VCaP (cell line): ENCODE measurements at regions not wholly inside any gene's neighbourhood (a gene's known extent, or its start where the extent isn't known, plus 50 kb on each side); places are given as distances from the start of the nearest gene placed in this dataset.

Experiments used
- H3K27ac ChIP-seq: fragments of 450-650 bp; 2 replicates; pipeline ENCODE4 v1.5.1; 2017
- CTCF ChIP-seq: fragments of 450-650 bp; conservative IDR thresholded peaks from 2 replicates; pipeline ENCODE4 v1.5.1; 2017; ENCODE audit warnings: mild to moderate bottlenecking, moderate library complexity

DNA sequence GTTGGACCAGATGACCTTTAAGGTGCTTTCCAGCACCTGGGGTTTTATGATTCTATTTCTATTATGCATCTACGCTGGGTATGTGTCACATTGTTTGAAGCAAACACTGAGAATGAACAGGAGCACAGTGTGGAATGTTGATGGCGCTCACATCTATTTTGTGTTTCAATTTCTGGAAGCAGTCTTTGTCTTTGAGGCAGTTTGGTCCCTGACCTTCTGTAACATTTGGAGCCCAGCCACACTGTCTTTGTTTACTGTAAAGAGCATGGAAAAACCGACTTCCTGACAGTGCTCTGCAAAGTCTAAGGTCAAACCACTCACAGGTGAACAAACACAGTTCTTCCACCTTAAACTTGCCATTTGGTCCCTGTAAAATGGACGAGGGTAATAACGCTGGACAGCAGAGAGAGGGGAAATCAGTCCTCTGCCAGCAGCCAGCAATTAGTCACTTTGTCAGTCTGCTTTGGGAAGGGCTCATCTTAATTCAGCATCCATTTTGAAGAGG, 155.5 kb downstream of the PRL start:
- peak overlapping the region; percentile 32 for H3K27ac ChIP-seq
- no peak for TF ChIP-seq CTCF

- TF ChIP-seq CTCF: no peak
- no peak overlapping the region for H3K27ac ChIP-seq
These were observed 154.0 kb downstream of the PRL start for GRCh38 chr6:22142856-22143255.

GRCh38 chr6:22145376-22145775, 151.5 kb downstream of the PRL start:
- no peak for TF ChIP-seq CTCF
- H3K27ac ChIP-seq: no peak overlapping the region

GRCh38 chr6:22145823-22146677, 150.8 kb downstream of the PRL start:
- H3K27ac ChIP-seq: no peak overlapping the region

GRCh38 chr6:22146678-22146930, 150.2 kb downstream of the PRL start:
- no peak for TF ChIP-seq CTCF
- no peak overlapping the region for H3K27ac ChIP-seq

More at GRCh38 chr6:22145823-22146677, 150.8 kb downstream of the PRL start:
- peak; percentile 61 for TF ChIP-seq CTCF

DNA sequence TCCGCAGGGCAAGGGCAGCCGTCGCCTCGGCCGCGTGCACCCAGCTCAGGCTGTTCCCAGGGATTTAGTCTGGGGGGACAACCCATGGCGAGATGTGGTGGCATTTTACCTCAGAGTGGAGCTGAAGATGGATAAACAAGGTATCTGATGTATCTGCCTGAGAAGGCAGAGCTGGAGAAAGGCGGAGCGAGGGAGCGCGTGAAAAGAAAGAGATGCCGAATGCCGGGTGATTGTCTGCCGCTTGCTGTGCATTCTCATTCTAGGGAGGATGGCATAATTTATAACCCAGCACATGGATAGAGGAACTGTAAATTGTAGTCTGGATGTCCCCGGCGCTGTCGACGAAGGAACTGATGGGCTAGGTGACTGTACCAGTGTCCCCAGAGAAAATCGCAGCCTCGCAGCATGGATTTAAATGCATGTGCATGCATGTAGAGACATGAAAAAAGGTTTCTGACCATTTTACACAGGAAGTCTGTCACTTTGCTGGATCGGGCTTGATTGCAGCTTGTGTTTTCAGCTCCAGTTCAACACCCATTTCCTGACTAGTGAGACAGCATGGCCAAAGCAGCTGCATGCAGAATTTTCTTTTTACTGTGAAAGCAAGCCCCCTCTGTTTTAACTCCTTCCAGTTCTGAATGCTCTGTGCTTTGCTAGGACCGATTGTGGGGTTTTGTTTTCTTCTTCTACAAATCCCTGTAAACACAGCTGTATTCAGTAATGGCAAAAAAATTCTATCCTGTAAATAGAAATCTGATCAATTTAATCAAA, 149.7 kb downstream of the PRL start:
- H3K27ac ChIP-seq: no peak overlapping the region
- TF ChIP-seq CTCF: no peak

GRCh38 chr6:22147921-22148776, 148.7 kb downstream of the PRL start:
- no peak overlapping the region for H3K27ac ChIP-seq
- no peak for TF ChIP-seq CTCF
